Activated naive CD4-positive, alpha-beta T cell treated with anti-CD3 and anti-CD28 coated beads, Interleukin-2, amount 10 ng/mL, durations not matched to agents 7 days and 5 days (primary cell): ENCODE measurements at regions not wholly inside any gene's neighbourhood (a gene's known extent, or its start where the extent isn't known, plus 50 kb on each side); places are given as distances from the start of the nearest gene placed in this dataset.

Source experiments
- CTCF ChIA-PET: fragments of 350-600 bp; sonication (Branson Sonifier 250); formaldehyde crosslinking; loops from one replicate; lab custom pipeline; 2021; ENCODE audit warnings: antibody characterized with exemption; lab: Charles Lee
- DNase-seq: peaks from one replicate; pipeline ENCODE4 v3.0.0-alpha.2; 2020
- H3K27ac Mint-ChIP-seq: one replicate; pipeline ENCODE4 v1.8.0; 2021; ENCODE audit warnings: mild to moderate bottlenecking, moderate library complexity, mixed read lengths
- H3K27me3 Mint-ChIP-seq: one replicate; pipeline ENCODE4 v1.8.0; 2021; ENCODE audit warnings: mild to moderate bottlenecking, mixed read lengths
- H3K36me3 Mint-ChIP-seq: one replicate; pipeline ENCODE4 v1.8.0; 2021; ENCODE audit warnings: mixed read lengths
- H3K4me1 Mint-ChIP-seq: one replicate; pipeline ENCODE4 v1.8.0; 2021; ENCODE audit warnings: mixed read lengths
- H3K4me3 Mint-ChIP-seq: one replicate; pipeline ENCODE4 v1.8.0; 2021; ENCODE audit warnings: mild to moderate bottlenecking, moderate library complexity, mixed read lengths
- H3K9me3 Mint-ChIP-seq: one replicate; pipeline ENCODE4 v1.8.0; 2021; ENCODE audit warnings: mixed read lengths

DNA sequence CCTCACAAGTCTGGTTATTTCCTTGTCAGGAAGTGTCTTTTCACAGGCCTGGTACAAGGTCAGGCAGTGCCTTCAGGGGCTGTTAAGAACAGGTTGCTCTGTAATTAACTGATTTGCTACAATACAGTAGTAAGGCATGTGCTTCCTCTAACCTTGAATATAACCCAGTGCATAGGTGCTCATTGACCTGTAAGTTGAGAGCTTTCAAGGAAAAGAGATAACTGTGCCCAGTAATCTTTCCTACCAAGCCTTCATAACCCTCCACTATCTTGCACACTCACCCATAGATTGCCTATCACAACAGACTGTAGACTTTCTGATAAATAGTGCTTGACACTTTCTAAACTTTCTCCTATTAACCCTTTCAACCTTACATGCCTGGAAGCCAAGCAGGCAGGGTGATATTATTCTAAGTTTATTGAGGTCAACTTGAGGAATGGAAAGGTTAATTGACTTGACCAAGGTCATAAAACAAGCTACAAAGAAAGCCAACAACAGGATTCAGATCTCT lies 148.1 kb downstream of the PPARGC1A start:
- DNase-seq = no peak
- H3K27ac Mint-ChIP-seq = no peak overlapping the region
- no peaks in the 10 kb centered on the region for H3K4me1 Mint-ChIP-seq
- CTCF ChIA-PET = no interaction called here
- H3K36me3 Mint-ChIP-seq = no peaks in the 10 kb centered on the region
- no peaks in the 10 kb centered on the region for H3K9me3 Mint-ChIP-seq
- H3K27me3 Mint-ChIP-seq = no peaks in the 10 kb centered on the region
- no peak overlapping the region for H3K4me3 Mint-ChIP-seq

DNA sequence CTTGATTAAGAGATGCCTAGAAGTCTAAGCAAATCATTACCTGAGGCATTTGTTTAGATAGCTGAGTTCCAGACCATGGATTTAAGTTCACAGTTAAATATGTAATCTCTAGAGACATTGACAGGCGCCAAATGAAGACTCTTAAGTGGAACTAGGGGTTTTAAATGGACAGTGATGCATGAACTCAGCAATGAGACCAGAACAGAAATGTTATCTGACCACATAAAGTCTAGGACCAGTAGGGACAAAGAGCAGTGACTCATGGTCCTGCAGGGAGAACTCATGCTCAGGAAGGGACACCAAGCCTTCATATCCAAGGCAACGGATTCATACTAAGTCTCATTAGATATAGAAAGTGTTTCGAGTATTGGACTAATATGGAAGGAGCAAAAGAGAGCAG lies 152.3 kb downstream of the PPARGC1A start:
- Mint-ChIP-seq H3K4me3 (no peak overlapping the region), H3K36me3 (no peaks in the 10 kb centered on the region), H3K27me3 (no peaks in the 10 kb centered on the region), H3K27ac (no peak overlapping the region), H3K4me1 (no peaks in the 10 kb centered on the region), H3K9me3 (no peaks in the 10 kb centered on the region)
- DNase-seq = no peak
- CTCF ChIA-PET = no interaction called here

DNA sequence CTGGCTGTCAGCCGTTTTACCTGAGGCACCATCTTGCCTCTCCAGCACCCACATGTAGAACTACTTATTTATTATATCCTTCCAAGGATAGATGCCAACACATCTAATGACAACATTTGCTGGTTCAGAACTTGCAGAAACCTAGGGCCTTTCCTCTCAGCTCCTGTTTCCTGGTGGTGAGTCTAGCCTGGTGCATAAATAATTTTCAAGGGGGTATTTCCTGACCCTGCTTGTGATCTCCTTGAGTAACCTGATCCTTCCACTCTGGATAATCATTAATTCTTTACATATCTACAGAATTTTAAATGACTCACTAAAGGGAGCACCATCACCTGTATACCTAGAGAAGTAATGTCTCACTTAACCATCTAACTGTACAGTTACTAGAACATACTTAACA lies 153.4 kb downstream of the PPARGC1A start:
- Mint-ChIP-seq H3K27ac (no peak overlapping the region), H3K36me3 (no peaks in the 10 kb centered on the region), H3K4me1 (no peaks in the 10 kb centered on the region), H3K9me3 (no peaks in the 10 kb centered on the region), H3K4me3 (no peak overlapping the region), H3K27me3 (no peaks in the 10 kb centered on the region)
- CTCF ChIA-PET = no interaction called here
- no peak for DNase-seq

DNA sequence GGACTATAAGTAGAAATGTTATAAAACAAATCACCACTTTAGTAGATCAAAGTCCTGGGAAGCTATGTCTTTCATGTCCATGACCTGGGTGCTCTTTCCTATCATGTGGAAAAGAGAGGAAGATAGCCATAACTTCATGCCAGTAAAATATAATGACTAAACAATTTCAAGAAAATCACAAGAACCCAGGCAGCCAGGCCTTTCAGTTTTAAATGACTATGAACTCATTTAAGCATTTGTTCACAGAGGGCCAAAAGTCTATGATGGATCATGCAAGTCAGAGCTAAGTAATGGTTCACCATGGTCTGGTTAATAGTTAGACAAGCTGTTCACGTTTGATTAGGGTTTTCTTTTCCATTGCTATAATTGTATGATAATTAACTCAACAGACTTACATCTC lies 155.8 kb downstream of the PPARGC1A start:
- no peak overlapping the region for H3K4me3 Mint-ChIP-seq
- no peak overlapping the region for H3K27ac Mint-ChIP-seq
- H3K4me1 Mint-ChIP-seq = no peaks in the 10 kb centered on the region
- DNase-seq = no peak
- CTCF ChIA-PET = no interaction called here
- H3K36me3 Mint-ChIP-seq = no peaks in the 10 kb centered on the region
- H3K9me3 Mint-ChIP-seq = no peaks in the 10 kb centered on the region
- no peaks in the 10 kb centered on the region for H3K27me3 Mint-ChIP-seq

DNA sequence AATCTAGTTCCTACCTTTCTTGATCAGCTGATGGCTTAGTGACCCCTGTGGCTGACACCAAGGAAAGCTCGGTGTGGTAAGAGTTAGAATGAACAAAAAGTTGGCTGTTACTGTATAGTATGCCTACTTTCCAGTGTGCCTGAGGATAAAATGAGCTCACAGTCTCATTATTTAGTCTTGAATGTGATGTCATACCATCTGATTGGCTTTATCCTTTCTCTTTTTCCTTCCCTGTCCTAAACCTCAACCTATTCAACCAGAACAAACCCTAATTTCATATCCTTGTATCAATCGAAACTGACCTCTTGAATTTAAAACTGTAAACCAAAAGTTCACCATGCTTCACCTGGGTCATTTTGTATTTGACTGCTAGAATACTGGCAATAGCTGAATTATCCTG lies 156.4 kb downstream of the PPARGC1A start:
- Mint-ChIP-seq H3K36me3 (no peaks in the 10 kb centered on the region), H3K27ac (no peak overlapping the region), H3K4me1 (no peaks in the 10 kb centered on the region), H3K27me3 (no peaks in the 10 kb centered on the region), H3K4me3 (no peak overlapping the region), H3K9me3 (no peaks in the 10 kb centered on the region)
- DNase-seq = no peak
- CTCF ChIA-PET = no interaction called here

DNA sequence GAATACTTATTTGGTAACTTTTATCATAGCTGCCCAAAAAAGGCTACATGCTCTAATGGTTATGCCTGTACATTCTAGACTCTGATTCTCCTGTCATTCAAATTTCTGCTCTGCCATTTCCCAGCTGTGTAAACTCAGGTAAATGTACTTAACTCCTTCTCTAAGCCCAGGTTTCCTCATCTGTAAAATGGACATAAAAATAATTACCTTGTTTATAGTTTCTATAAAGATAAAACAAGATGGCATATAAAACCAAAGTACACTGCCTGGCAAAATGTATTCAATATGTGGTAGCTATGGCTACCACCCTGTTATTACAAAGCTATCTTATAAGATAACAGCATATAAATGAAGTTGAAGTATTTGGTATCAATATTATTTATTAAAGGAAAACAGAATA lies 158.8 kb downstream of the PPARGC1A start:
- no peak for DNase-seq
- Mint-ChIP-seq H3K9me3 (no peaks in the 10 kb centered on the region), H3K27me3 (no peaks in the 10 kb centered on the region), H3K36me3 (no peaks in the 10 kb centered on the region), H3K27ac (no peak overlapping the region), H3K4me1 (no peaks in the 10 kb centered on the region), H3K4me3 (no peak overlapping the region)
- CTCF ChIA-PET = no interaction called here

DNA sequence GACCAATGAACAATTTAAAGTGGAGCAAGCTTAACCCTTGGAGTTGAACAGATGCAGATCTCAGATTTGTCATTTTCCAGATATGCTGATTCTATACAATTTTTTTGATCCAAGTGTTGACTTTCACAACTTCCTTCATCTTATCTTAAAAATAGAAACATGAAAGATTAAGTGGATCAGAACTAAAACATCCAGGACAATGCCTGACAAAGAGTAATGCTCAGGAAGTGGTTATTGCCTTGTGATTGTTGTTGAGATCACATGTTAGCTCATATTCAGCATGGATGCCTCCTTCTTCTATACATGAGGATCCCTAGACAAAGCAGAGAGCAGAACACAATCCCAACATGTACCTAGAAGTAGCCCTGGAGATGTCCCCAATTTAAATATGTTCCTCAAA lies 160.9 kb downstream of the PPARGC1A start:
- Mint-ChIP-seq H3K4me3 (no peak overlapping the region), H3K36me3 (no peaks in the 10 kb centered on the region), H3K9me3 (no peaks in the 10 kb centered on the region), H3K4me1 (no peaks in the 10 kb centered on the region), H3K27ac (no peak overlapping the region), H3K27me3 (no peaks in the 10 kb centered on the region)
- CTCF ChIA-PET = interaction anchor here (0.8 kb wide), 1 partner anchor 29 kb away, joined by 3 read pairs; no protein-coding TSS in a partner anchor
- DNase-seq = no peak

DNA sequence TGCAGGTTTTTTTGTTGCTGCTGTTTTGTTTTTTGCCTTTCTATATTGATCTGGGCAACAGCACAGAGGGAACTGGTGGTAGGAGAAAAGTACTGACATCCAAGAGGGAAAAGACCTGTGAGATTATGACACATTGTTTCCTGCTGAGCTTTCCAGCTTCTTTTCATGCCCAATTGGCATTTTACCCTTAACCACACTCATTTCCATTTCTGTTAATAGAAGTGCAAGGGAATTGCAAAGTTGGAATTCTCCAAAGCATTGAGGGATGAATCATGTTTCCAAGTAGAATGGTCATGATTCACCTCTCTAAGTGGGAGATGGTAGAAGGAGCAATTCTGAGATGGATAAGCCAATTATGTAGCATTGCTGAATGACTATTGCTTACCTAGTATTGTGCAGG lies 161.5 kb downstream of the PPARGC1A start:
- Mint-ChIP-seq H3K4me3 (no peak overlapping the region), H3K9me3 (no peaks in the 10 kb centered on the region), H3K27me3 (no peaks in the 10 kb centered on the region), H3K27ac (no peak overlapping the region), H3K4me1 (no peaks in the 10 kb centered on the region), H3K36me3 (no peaks in the 10 kb centered on the region)
- CTCF ChIA-PET = interaction anchor here (0.8 kb wide), 1 partner anchor 29 kb away, joined by 3 read pairs; no protein-coding TSS in a partner anchor
- DNase-seq = no peak

DNA sequence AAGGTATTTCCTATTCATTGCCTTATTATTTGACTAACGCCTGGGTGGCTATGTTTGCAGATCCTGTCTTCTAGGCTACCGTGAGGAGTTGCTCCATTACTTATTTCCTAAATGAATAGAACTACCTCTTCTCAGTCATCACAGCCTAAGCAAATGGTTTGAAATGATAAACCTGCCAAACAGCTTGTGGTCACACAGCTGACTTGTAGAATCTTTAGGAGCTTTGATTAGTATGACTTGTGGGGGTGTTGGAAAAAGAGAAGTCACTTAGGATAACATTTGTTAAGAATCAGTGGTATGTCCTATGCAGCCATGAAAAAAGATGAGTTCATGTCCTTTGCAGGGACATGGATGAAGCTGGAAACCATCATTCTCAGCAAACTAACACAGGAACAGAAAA lies 169.3 kb downstream of the PPARGC1A start:
- Mint-ChIP-seq H3K4me1 (no peaks in the 10 kb centered on the region), H3K9me3 (no peaks in the 10 kb centered on the region), H3K27me3 (no peaks in the 10 kb centered on the region), H3K27ac (no peak overlapping the region), H3K4me3 (no peak overlapping the region), H3K36me3 (no peaks in the 10 kb centered on the region)
- CTCF ChIA-PET = no interaction called here
- DNase-seq = no peak

DNA sequence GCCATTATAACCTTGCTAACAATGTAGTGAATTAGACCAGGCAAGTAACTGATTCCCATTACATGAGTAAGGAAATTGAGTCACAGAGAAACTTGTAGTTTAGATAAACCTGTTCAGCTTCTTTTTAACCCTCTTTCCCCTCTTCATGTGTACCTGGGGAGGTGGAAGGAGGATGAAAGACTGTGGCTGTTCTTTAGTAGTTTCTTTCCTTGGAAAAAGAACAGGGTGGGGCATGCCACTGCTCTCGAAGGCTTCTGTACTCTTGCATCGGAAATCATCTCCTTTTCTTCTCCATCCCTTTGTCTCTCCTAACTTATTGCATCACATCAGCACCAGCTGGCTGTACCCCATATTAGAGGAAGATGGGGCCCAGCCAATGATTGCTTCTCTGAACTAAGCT lies 171.4 kb downstream of the PPARGC1A start:
- H3K27me3 Mint-ChIP-seq = no peaks in the 10 kb centered on the region
- no peak for DNase-seq
- H3K4me1 Mint-ChIP-seq = no peaks in the 10 kb centered on the region
- no peaks in the 10 kb centered on the region for H3K36me3 Mint-ChIP-seq
- H3K27ac Mint-ChIP-seq = no peak overlapping the region
- no peak overlapping the region for H3K4me3 Mint-ChIP-seq
- CTCF ChIA-PET = interaction anchor here (0.5 to 0.9 kb wide), 2 partner anchors 400 to 1723 kb away, joined by 3 to 4 read pairs; no protein-coding TSS in a partner anchor
- H3K9me3 Mint-ChIP-seq = no peaks in the 10 kb centered on the region

DNA sequence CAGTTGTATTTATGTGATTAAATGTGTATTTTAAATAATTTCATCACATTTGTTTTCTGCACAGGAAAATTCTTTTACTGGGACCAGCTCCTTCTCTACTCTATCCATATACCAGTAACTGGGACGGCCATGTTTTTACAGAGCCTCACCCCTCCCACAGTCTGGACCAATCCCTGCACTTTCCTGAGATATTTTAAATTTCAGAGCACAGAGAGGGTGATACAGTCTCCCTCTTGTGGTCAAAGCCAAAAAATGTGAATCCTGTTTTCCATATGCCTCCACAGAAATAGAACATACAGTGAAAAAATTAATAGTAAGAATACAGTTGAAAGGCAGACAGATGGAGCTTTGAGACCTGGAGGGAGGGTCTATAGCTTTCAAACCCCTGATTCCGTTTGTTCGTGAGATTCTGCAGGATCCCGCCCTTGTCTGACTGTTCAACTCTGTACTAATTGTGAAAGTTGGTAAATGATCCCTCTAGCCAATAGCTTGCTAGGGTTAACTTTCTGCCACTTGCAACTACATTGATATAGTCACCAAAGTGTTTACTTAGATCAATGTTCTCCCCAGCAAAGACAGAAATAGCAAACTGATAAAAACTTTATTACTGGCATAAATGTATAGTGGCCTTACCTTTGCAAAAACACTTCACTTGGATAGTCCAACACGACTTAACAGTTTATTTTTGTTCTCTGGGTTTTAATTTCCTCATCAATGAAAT lies 172.2 kb downstream of the PPARGC1A start:
- no peaks in the 10 kb centered on the region for H3K27me3 Mint-ChIP-seq
- H3K36me3 Mint-ChIP-seq = no peaks in the 10 kb centered on the region
- H3K4me1 Mint-ChIP-seq = no peaks in the 10 kb centered on the region
- peak; percentile 22 for DNase-seq
- CTCF ChIA-PET = interaction anchor here (0.5 to 0.9 kb wide), 2 partner anchors 400 to 1723 kb away, joined by 3 to 4 read pairs; no protein-coding TSS in a partner anchor
- H3K4me3 Mint-ChIP-seq = no peak overlapping the region
- H3K27ac Mint-ChIP-seq = no peak overlapping the region
- H3K9me3 Mint-ChIP-seq = no peaks in the 10 kb centered on the region

DNA sequence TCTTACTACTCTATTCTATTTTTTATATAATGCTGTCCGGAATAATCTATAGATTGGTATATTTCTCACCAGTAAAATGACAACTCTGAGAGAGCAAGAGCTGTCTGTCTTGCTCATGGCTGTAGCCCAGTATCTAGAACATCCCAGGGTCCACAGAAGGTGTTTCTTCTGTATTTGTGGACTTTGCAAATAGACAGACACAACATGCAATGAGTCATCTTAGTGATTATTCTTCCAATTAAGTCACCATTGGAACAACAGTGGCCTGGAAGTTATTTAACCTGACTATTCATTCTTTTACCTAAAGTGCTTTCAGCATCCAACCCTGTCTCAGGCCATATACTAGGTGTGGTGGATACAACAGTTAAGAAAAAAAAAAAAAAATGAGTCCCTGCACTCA lies 179.5 kb downstream of the PPARGC1A start:
- Mint-ChIP-seq H3K4me1 (no peaks in the 10 kb centered on the region), H3K4me3 (no peak overlapping the region), H3K27ac (no peak overlapping the region), H3K27me3 (no peaks in the 10 kb centered on the region), H3K9me3 (no peaks in the 10 kb centered on the region), H3K36me3 (no peaks in the 10 kb centered on the region)
- DNase-seq = no peak
- CTCF ChIA-PET = interaction anchor here (0.6 kb wide), 1 partner anchor 712 kb away, joined by 3 read pairs; no protein-coding TSS in a partner anchor

DNA sequence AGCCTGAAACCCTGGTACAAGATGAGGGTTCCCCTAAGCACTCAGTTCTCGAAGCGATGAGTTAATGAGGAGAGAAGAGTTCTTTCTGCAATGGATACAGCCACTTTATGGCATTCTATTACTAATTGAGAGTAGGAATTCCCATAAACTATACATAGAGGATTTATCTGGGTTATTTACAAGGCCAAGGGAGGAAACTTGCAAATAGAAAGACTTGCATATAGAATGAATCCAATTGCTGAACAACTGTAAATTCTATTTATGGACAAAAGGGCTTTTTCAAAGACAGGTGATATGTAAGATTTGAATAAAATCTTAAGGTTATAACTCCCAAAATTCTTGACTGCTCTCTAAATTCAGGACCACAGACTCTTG lies 182.2 kb downstream of the PPARGC1A start:
- Mint-ChIP-seq H3K9me3 (no peaks in the 10 kb centered on the region), H3K36me3 (no peaks in the 10 kb centered on the region), H3K27ac (no peak overlapping the region), H3K4me3 (no peak overlapping the region), H3K4me1 (no peaks in the 10 kb centered on the region), H3K27me3 (no peaks in the 10 kb centered on the region)
- CTCF ChIA-PET = no interaction called here
- no peak for DNase-seq

DNA sequence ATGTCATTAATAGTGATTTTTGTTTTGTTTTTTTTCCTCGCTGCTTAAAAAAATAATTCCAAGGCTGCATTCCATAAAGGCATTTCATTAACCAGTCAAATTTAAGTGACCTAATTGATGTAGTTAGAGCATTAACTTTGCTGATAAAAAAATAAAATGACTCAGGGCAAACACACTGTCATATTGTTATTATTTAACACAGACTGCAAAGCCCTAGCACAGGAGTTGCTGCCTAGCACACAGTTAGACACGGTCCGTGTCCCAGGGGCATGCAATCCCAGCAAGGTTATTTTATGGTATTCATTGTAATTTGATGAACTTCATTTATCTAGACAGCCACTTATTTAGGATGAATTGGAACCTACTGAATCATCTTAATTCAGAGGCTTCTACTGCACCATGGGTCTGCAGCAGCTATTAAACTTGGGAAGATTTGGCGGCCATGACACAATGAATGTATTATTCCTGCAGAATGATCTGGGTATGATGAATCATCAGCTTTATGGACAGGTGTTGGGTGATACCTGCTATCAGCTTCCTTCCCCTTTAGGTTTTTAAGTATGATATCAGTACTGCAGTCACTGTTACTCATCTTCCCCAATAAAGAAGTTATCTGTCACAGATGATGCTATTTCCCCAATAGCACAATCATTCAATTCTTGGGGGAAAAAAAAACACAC lies 182.7 kb downstream of the PPARGC1A start:
- no peaks in the 10 kb centered on the region for H3K36me3 Mint-ChIP-seq
- no peak overlapping the region for H3K4me3 Mint-ChIP-seq
- H3K9me3 Mint-ChIP-seq = no peaks in the 10 kb centered on the region
- no peak for DNase-seq
- H3K27me3 Mint-ChIP-seq = no peaks in the 10 kb centered on the region
- CTCF ChIA-PET = no interaction called here
- no peaks in the 10 kb centered on the region for H3K4me1 Mint-ChIP-seq
- H3K27ac Mint-ChIP-seq = no peak overlapping the region

DNA sequence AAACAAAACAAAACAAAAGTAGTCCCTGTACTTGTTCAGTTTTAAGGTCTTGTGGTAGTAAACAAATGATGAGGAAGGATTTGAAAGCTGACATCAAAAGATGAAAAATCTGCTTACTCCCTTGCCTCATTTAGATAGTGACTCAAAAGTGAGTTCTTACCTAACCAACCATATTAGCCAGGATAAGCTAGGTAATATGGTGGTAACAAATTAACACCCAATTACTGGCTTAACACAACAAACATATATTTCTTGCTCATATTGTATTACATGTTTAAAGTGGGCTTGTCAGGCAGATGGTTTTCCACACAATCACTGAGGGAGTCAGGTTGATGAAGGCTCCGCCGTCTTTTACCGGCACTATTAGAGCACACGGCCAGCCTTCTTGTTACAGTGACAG lies 189.7 kb downstream of the PPARGC1A start:
- Mint-ChIP-seq H3K4me3 (no peak overlapping the region), H3K27me3 (no peaks in the 10 kb centered on the region), H3K9me3 (no peaks in the 10 kb centered on the region), H3K4me1 (no peaks in the 10 kb centered on the region), H3K36me3 (no peaks in the 10 kb centered on the region), H3K27ac (no peak overlapping the region)
- CTCF ChIA-PET = interaction anchor here (0.9 kb wide), 1 partner anchor 29 kb away, joined by 3 read pairs; no protein-coding TSS in a partner anchor
- no peak for DNase-seq
